GM12878 (cell line): ENCODE measurements at regions not wholly inside any gene's neighbourhood (a gene's known extent, or its start where the extent isn't known, plus 50 kb on each side); places are given as distances from the start of the nearest gene placed in this dataset.

ENCODE experiments used
- ATAC-seq: fragments of 200-7000 bp; cut with Tn5 transposase; 3 replicates; pipeline ENCODE4 v1.9.1; 2020; ENCODE audit warnings: mild to moderate bottlenecking, moderate library complexity
- BruUV-seq: library from RNA; stranded (reverse); fragments of 400-500 nt; replicated peaks from 2 replicates; lab custom pipeline; 2021; lab: Mats Ljungman, UMichigan
- CTCF ChIA-PET: fragments of 300-600 bp; sonication (Branson Sonifier 250); formaldehyde crosslinking; extraction: SDS; loops from one replicate; lab custom pipeline; 2021; ENCODE audit warnings: inconsistent platforms; lab: Yijun Ruan, JAX
- POLR2A ChIA-PET: fragments of 350-600 bp; formaldehyde crosslinking; extraction: SDS; loops from one replicate; lab custom pipeline; 2021; ENCODE audit warnings: inconsistent platforms; lab: Charles Lee
- RAD21 ChIA-PET: fragments of 300-600 bp; sonication (Branson Sonifier 250); formaldehyde crosslinking; loops from one replicate; lab custom pipeline; 2023; ENCODE audit warnings: antibody characterized with exemption; ENCODE audit not compliant: unreplicated experiment; lab: Charles Lee
- SMC1A ChIA-PET: fragments of 300-600 bp; sonication (Branson Sonifier 250); formaldehyde crosslinking; loops from one replicate; lab custom pipeline; 2023; ENCODE audit not compliant: unreplicated experiment, uncharacterized antibody; lab: Charles Lee
- DNase-seq: peaks from one replicate; pipeline ENCODE4 v3.0.0-alpha.2; 2011; ENCODE audit warnings: low read depth, low spot score
- FAIRE-seq: peaks from 3 replicates; lab custom pipeline; 2011; peaks lifted over from hg19 to GRCh38; lab: Jason Lieb, UNC
- H2AFZ ChIP-seq: 2 replicates; pipeline ENCODE4 v1.6.0; 2011; ENCODE audit warnings: low read depth, low read length, control low read depth; ENCODE audit not compliant: control insufficient read depth
- H3K27ac ChIP-seq: 2 replicates; pipeline ENCODE4 v1.5.1; 2011; ENCODE audit warnings: control low read depth; ENCODE audit not compliant: control insufficient read depth, insufficient read depth
- H3K27me3 ChIP-seq, 2 experiments: replicated peaks in 1 of 2; 2 replicates each; pipeline versions ENCODE4 v1.6.0 to v1.6.1; 2011; ENCODE audit warnings: low read length in 1 of 2; ENCODE audit not compliant: control insufficient read depth in 2 of 2, insufficient read depth in 2 of 2
- H3K36me3 ChIP-seq, 2 experiments: 2 replicates each; pipeline ENCODE4 v1.5.1; 2011; ENCODE audit warnings: low read length in 1 of 2; ENCODE audit not compliant: control insufficient read depth in 2 of 2, insufficient read depth in 2 of 2
- H3K4me1 ChIP-seq: 2 replicates; pipeline ENCODE4 v1.6.1; 2011; ENCODE audit warnings: mild to moderate bottlenecking, low read length, moderate library complexity, mixed read lengths; ENCODE audit not compliant: control insufficient read depth, insufficient read depth
- H3K4me2 ChIP-seq: 2 replicates; pipeline ENCODE4 v1.6.0; 2011; ENCODE audit warnings: control low read depth; ENCODE audit not compliant: control insufficient read depth, insufficient read depth
- H3K4me3 ChIP-seq: fragments of 200-600 bp; sonication (generic); 2 replicates; pipeline ENCODE4 v1.5.1; 2016
- H3K79me2 ChIP-seq: 2 replicates; pipeline ENCODE4 v1.6.0; 2011; ENCODE audit warnings: low read length; ENCODE audit not compliant: control insufficient read depth, insufficient read depth
- H3K9ac ChIP-seq: 2 replicates; pipeline ENCODE4 v1.8.0; 2011; ENCODE audit warnings: low read length, control low read depth, mixed read lengths; ENCODE audit not compliant: control insufficient read depth, insufficient read depth
- H3K9me3 ChIP-seq: replicated peaks from 3 replicates; pipeline ENCODE4 v1.5.1; 2011; ENCODE audit warnings: mild to moderate bottlenecking, low read length; ENCODE audit not compliant: control insufficient read depth, insufficient read depth
- H4K20me1 ChIP-seq: 2 replicates; pipeline ENCODE4 v1.6.0; 2011; ENCODE audit not compliant: control insufficient read depth, insufficient read depth
- CHD4 ChIP-seq: fragments of 200-600 bp; sonication (generic); IDR thresholded peaks from 2 replicates; pipeline ENCODE4 v1.6.1; 2016; ENCODE audit warnings: mild to moderate bottlenecking
- ETV6 ChIP-seq, 2 experiments: fragments of 450-650 bp in 1 of 2; IDR thresholded peaks in 1 of 2; conservative IDR thresholded peaks in 1 of 2; 2 replicates each; pipeline ENCODE4 v1.6.1; 2014; ENCODE audit warnings: antibody characterized with exemption in 1 of 2, borderline replicate concordance in 1 of 2, low read depth in 1 of 2, mild to moderate bottlenecking in 1 of 2, moderate library complexity in 1 of 2
- EZH2 ChIP-seq: IDR thresholded peaks from 2 replicates; pipeline ENCODE4 v1.6.1; 2012; ENCODE audit warnings: low read depth, mild to moderate bottlenecking, control low read depth, inconsistent platforms, low read length, borderline replicate concordance; ENCODE audit not compliant: control insufficient read depth
- JUNB ChIP-seq: IDR thresholded peaks from 2 replicates; pipeline ENCODE4 v1.6.1; 2016; ENCODE audit warnings: antibody characterized with exemption, mild to moderate bottlenecking
- NR2F1 ChIP-seq: fragments of 450-650 bp; conservative IDR thresholded peaks from 2 replicates; pipeline ENCODE4 v1.6.1; 2017; ENCODE audit warnings: mild to moderate bottlenecking
- RAD51 ChIP-seq: fragments of 450-650 bp; IDR thresholded peaks from 2 replicates; pipeline ENCODE4 v1.6.1; 2016; ENCODE audit warnings: moderate library complexity, mild to moderate bottlenecking, inconsistent platforms
- SIX5 ChIP-seq: IDR thresholded peaks from 2 replicates; pipeline ENCODE4 v1.6.1; 2011; ENCODE audit warnings: mild to moderate bottlenecking, low read depth, low read length, moderate library complexity; ENCODE audit not compliant: severe bottlenecking
- TAF1 ChIP-seq: IDR thresholded peaks from 2 replicates; pipeline ENCODE4 v1.6.1; 2011; ENCODE audit warnings: mild to moderate bottlenecking, low read depth, low read length, borderline replicate concordance
- WGBS: methylation state at CpG from one replicate; pipeline ENCODE4 v1.1.6; 2016; ENCODE audit warnings: low lambda C conversion rate; ENCODE audit not compliant: insufficient replicate concordance, insufficient coverage; ENCODE audit errors: missing lambda C conversion rate; 5-methylcytosine and 5-hydroxymethylcytosine counted together
- in situ Hi-C: fragments of 300-500 bp; cut with MboI; formaldehyde crosslinking; loops from 9 replicates; pipeline ENCODE4 v1.14.3; 2018; ENCODE audit warnings: mixed read lengths
- intact Hi-C: fragments of 100-400 bp; cut with micrococcal nuclease; formaldehyde crosslinking; loops from one replicate; pipeline ENCODE4 v1.14.2; 2022; ENCODE audit not compliant: unreplicated experiment
- TF ChIP-seq, protein P1 (sequence below): fragments of 450-650 bp; IDR thresholded peaks from 2 replicates; pipeline ENCODE4 v1.6.1; 2017; ENCODE audit warnings: mild to moderate bottlenecking
- TF ChIP-seq, protein P2 (sequence below): fragments of 450-650 bp; IDR thresholded peaks from 2 replicates; pipeline ENCODE4 v1.6.1; 2018; ENCODE audit warnings: borderline replicate concordance, mild to moderate bottlenecking; ENCODE audit not compliant: partially characterized antibody
- TF ChIP-seq, protein P3 (sequence below): IDR thresholded peaks from 2 replicates; pipeline ENCODE4 v1.6.1; 2011; ENCODE audit warnings: low read depth, low read length, improper control_type of control experiment, borderline replicate concordance
- TF ChIP-seq, protein P4 (sequence below): fragments of 150-350 bp; IDR thresholded peaks from 2 replicates; pipeline ENCODE4 v1.6.1; 2016; ENCODE audit warnings: low read depth, low read length

DNA sequence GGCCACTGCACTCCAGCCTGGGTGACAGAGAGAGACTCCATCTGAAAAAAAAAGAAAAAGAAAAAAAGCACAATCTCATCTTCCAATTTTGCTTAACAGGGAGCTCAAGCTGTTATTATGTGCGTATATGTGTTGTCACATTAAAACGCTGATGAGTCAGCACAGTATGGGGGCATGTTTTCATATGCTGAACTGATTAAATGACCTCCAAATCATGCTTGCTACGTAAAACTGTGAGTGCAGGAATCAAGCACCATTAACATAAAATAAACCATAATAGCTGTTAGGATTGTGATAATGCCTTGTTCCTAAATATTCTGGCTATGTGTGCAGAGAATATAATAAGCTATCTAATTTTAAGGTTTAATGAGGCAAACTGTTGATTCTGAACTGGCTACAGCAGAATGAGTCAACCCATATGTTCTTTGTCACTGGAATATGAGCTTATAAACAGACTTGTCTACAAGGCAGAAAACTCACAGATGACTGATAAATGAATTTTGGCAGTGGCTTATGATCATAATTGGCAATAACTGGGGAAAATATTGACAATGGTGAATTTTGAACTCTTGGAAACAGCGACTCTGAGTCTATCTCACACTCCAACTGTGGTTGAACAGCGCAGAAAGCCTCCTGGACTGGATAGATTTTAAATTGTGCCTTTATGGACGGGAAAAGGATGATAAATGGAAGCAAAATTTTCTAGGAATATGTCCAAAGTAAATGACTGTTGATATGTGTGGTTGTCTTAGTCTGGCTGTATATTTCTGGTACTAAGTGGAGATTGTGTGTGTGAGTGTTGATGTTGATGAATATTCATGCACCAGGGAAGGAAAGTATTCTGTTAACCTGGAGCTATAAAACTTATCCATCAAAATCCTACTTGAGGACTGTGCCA lies 75.5 kb downstream of the VCAM1 start:
- Histone ChIP-seq H3K4me2 (no peak overlapping the region), H3K9ac (no peak overlapping the region), H3K4me3 (no peak overlapping the region), H3K36me3 (no peaks in the 10 kb centered on the region), H4K20me1 (no peaks in the 10 kb centered on the region), H3K79me2 (no peaks in the 10 kb centered on the region), H2AFZ (no peak overlapping the region), H3K27me3 (no peaks in the 10 kb centered on the region; a peak in 1 of 4 replicates), H3K4me1 (no peaks in the 10 kb centered on the region), H3K27ac (no peak overlapping the region), H3K9me3 (no peaks in the 10 kb centered on the region)
- POLR2A ChIA-PET = interaction anchor here (0.6 kb wide), 1 partner anchor 59 kb away, joined by 3 read pairs; no protein-coding TSS in a partner anchor
- SMC1A ChIA-PET = no interaction called here
- in situ Hi-C loops = no loop called here
- intact Hi-C loops = no loop called here
- DNase-seq (no peak), FAIRE-seq (no peak), ATAC-seq (no peak)
- RAD21 ChIA-PET = no interaction called here
- BruUV-seq = no TSS peak
- 23% methylated on average over 6 of the region's 6 CpGs for WGBS
- CTCF ChIA-PET = interaction anchor here (1.4 to 1.8 kb wide), 2 partner anchors 10 to 74 kb away, joined by 4 read pairs; no protein-coding TSS in a partner anchor
- TF ChIP-seq CHD4 = no peak
- TF ChIP-seq, protein P1, sequence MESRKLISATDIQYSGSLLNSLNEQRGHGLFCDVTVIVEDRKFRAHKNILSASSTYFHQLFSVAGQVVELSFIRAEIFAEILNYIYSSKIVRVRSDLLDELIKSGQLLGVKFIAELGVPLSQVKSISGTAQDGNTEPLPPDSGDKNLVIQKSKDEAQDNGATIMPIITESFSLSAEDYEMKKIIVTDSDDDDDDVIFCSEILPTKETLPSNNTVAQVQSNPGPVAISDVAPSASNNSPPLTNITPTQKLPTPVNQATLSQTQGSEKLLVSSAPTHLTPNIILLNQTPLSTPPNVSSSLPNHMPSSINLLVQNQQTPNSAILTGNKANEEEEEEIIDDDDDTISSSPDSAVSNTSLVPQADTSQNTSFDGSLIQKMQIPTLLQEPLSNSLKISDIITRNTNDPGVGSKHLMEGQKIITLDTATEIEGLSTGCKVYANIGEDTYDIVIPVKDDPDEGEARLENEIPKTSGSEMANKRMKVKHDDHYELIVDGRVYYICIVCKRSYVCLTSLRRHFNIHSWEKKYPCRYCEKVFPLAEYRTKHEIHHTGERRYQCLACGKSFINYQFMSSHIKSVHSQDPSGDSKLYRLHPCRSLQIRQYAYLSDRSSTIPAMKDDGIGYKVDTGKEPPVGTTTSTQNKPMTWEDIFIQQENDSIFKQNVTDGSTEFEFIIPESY = no peak
- TF ChIP-seq, protein P2, sequence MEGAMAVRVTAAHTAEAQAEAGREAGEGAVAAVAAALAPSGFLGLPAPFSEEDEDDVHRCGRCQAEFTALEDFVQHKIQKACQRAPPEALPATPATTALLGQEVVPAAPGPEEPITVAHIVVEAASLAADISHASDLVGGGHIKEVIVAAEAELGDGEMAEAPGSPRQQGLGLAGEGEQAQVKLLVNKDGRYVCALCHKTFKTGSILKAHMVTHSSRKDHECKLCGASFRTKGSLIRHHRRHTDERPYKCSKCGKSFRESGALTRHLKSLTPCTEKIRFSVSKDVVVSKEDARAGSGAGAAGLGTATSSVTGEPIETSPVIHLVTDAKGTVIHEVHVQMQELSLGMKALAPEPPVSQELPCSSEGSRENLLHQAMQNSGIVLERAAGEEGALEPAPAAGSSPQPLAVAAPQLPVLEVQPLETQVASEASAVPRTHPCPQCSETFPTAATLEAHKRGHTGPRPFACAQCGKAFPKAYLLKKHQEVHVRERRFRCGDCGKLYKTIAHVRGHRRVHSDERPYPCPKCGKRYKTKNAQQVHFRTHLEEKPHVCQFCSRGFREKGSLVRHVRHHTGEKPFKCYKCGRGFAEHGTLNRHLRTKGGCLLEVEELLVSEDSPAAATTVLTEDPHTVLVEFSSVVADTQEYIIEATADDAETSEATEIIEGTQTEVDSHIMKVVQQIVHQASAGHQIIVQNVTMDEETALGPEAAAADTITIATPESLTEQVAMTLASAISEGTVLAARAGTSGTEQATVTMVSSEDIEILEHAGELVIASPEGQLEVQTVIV = no peak
- TF ChIP-seq TAF1 = no peak
- TF ChIP-seq ETV6 (conservative IDR thresholded peaks at IDR 0.05 in 1 of 2, IDR thresholded peaks at IDR 0.05 in 1 of 2; ENCODE audit: borderline replicate concordance in 1 of 2, low read depth in 1 of 2) = no peak
- TF ChIP-seq, protein P3, sequence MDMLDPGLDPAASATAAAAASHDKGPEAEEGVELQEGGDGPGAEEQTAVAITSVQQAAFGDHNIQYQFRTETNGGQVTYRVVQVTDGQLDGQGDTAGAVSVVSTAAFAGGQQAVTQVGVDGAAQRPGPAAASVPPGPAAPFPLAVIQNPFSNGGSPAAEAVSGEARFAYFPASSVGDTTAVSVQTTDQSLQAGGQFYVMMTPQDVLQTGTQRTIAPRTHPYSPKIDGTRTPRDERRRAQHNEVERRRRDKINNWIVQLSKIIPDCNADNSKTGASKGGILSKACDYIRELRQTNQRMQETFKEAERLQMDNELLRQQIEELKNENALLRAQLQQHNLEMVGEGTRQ = no peak
- TF ChIP-seq, protein P4, sequence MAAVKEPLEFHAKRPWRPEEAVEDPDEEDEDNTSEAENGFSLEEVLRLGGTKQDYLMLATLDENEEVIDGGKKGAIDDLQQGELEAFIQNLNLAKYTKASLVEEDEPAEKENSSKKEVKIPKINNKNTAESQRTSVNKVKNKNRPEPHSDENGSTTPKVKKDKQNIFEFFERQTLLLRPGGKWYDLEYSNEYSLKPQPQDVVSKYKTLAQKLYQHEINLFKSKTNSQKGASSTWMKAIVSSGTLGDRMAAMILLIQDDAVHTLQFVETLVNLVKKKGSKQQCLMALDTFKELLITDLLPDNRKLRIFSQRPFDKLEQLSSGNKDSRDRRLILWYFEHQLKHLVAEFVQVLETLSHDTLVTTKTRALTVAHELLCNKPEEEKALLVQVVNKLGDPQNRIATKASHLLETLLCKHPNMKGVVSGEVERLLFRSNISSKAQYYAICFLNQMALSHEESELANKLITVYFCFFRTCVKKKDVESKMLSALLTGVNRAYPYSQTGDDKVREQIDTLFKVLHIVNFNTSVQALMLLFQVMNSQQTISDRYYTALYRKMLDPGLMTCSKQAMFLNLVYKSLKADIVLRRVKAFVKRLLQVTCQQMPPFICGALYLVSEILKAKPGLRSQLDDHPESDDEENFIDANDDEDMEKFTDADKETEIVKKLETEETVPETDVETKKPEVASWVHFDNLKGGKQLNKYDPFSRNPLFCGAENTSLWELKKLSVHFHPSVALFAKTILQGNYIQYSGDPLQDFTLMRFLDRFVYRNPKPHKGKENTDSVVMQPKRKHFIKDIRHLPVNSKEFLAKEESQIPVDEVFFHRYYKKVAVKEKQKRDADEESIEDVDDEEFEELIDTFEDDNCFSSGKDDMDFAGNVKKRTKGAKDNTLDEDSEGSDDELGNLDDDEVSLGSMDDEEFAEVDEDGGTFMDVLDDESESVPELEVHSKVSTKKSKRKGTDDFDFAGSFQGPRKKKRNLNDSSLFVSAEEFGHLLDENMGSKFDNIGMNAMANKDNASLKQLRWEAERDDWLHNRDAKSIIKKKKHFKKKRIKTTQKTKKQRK = no peak
- no peak for TF ChIP-seq JUNB
- no peak for TF ChIP-seq EZH2
- no peak for TF ChIP-seq SIX5
- TF ChIP-seq NR2F1 = no peak
- TF ChIP-seq RAD51 = no peak
